OCI-LY7 (cell line): ENCODE measurements at regions not wholly inside any gene's neighbourhood (a gene's known extent, or its start where the extent isn't known, plus 50 kb on each side); places are given as distances from the start of the nearest gene placed in this dataset.
"Not testable (repeated sequence)": the region's sequence is repeated elsewhere in the genome, so short reads cannot be mapped to it uniquely, and the experiment has no call there.

ENCODE experiments used
- CTCF ChIP-seq: fragments of 200-600 bp; sonication (generic); conservative IDR thresholded peaks from 2 replicates; pipeline ENCODE4 v1.5.1; 2014; ENCODE audit warnings: mild to moderate bottlenecking, antibody characterized with exemption, low read length, moderate library complexity, mixed read lengths
- EZH2phosphoT487 ChIP-seq: fragments of 200-600 bp; sonication (generic); IDR thresholded peaks from 2 replicates; pipeline ENCODE4 v1.6.1; 2018; ENCODE audit warnings: low read depth, borderline replicate concordance, mild to moderate bottlenecking, mixed run types, antibody characterized with exemption, low read length, moderate library complexity, mixed read lengths

- TF ChIP-seq CTCF, EZH2phosphoT487: not testable (repeated sequence)
These were observed 83.8 kb upstream of the VPREB1 start for GRCh38 chr22:22160768-22161167.
